ENCODE measurements at regions not wholly inside any gene's neighbourhood (a gene's known extent, or its start where the extent isn't known, plus 50 kb on each side); places are given as distances from the start of the nearest gene placed in this dataset.

GRCh38 chr6:120489941-120490340 is 844.3 kb downstream of the TBC1D32 start (continued):
- no peak for TF ChIP-seq ATF2 (IDR thresholded peaks at IDR 0.05; ENCODE audit: low read length)
- no peak for TF ChIP-seq SUZ12 (IDR thresholded peaks at IDR 0.05; ENCODE audit: low read length)
- TF ChIP-seq NANOG (IDR thresholded peaks at IDR 0.05; ENCODE audit: insufficient read depth, low read depth, low read length, poor library complexity, severe bottlenecking) = no peak
- TF ChIP-seq SIRT6 (IDR thresholded peaks at IDR 0.05; ENCODE audit: low read length) = no peak
- TF ChIP-seq PHF8 (conservative IDR thresholded peaks at IDR 0.05; ENCODE audit: low read depth, low read length) = no peak
- no peak for TF ChIP-seq POLR2A (IDR thresholded peaks at IDR 0.05; ENCODE audit: control extremely low read depth in 1 of 2, low read depth in 2 of 2, low read length in 2 of 2)
